A172 (cell line): ENCODE measurements at regions not wholly inside any gene's neighbourhood (a gene's known extent, or its start where the extent isn't known, plus 50 kb on each side); places are given as distances from the start of the nearest gene placed in this dataset.

Experiments
- DNase-seq: peaks from one replicate; pipeline ENCODE4 v3.0.0-alpha.2; 2015; ENCODE audit warnings: low spot score

GRCh38 chr15:35161694-35162093 is 76.6 kb upstream of the NANOGP8 start:
- DNase-seq = no peak

GRCh38 chr15:35159170-35159569 is 74.1 kb upstream of the NANOGP8 start:
- no peak for DNase-seq

GRCh38 chr15:35151782-35152181 is 66.7 kb upstream of the NANOGP8 start:
- no peak for DNase-seq

- no peak for DNase-seq
Observed at GRCh38 chr15:35151381-35151780, 66.3 kb upstream of the NANOGP8 start.

GRCh38 chr15:35150361-35150760 is 65.3 kb upstream of the NANOGP8 start:
- no peak for DNase-seq

- no peak for DNase-seq
Observed at GRCh38 chr15:35145336-35145735, 60.2 kb upstream of the NANOGP8 start.

- no peak for DNase-seq
Observed at GRCh38 chr15:35142578-35142977, 57.5 kb upstream of the NANOGP8 start.

- peak; percentile 70 for DNase-seq
Observed at GRCh38 chr15:35141743-35142471, 56.8 kb upstream of the NANOGP8 start.

GRCh38 chr15:35139822-35140221 is 54.7 kb upstream of the NANOGP8 start:
- no peak for DNase-seq

GRCh38 chr15:35137190-35137574 is 52.1 kb upstream of the NANOGP8 start:
- DNase-seq = no peak

GRCh38 chr15:35136321-35137189 is 51.5 kb upstream of the NANOGP8 start:
- no peak for DNase-seq
